PC-9 (cell line): ENCODE measurements at regions not wholly inside any gene's neighbourhood (a gene's known extent, or its start where the extent isn't known, plus 50 kb on each side); places are given as distances from the start of the nearest gene placed in this dataset.

Experiments used
- BruUV-seq: library from RNA; stranded (reverse); fragments of 400-500 nt; replicated peaks from 2 replicates; lab custom pipeline; 2021; lab: Mats Ljungman, UMichigan
- CTCF ChIA-PET: fragments of 300-600 bp; sonication (Branson Sonifier 250); formaldehyde crosslinking; loops from one replicate; lab custom pipeline; 2022; ENCODE audit warnings: antibody characterized with exemption; lab: Charles Lee
- POLR2A ChIA-PET: fragments of 300-600 bp; sonication (Branson Sonifier 250); formaldehyde crosslinking; loops from one replicate; lab custom pipeline; 2022; ENCODE audit warnings: antibody characterized with exemption; ENCODE audit not compliant: unreplicated experiment; lab: Charles Lee
- DNase-seq, 2 experiments: peaks; one replicate each; pipeline versions ENCODE4 v3.0.0 to v3.0.0-alpha.2; 2015 to 2022; ENCODE audit warnings: mixed read lengths in 1 of 2
- H2AFZ ChIP-seq: fragments of 200-600 bp; sonication (generic); 2 replicates; pipeline ENCODE4 v1.8.1; 2017; ENCODE audit warnings: antibody characterized with exemption
- H3F3A ChIP-seq: fragments of 200-600 bp; sonication (generic); 2 replicates; pipeline ENCODE4 v1.8.1; 2017; ENCODE audit warnings: antibody characterized with exemption, mild to moderate bottlenecking, low read depth; ENCODE audit not compliant: insufficient read depth
- H3K27ac ChIP-seq: fragments of 200-600 bp; sonication (generic); 2 replicates; pipeline ENCODE4 v1.6.1; 2016; ENCODE audit warnings: mixed run types
- H3K27me3 ChIP-seq: fragments of 200-600 bp; sonication (generic); 2 replicates; pipeline ENCODE4 v1.6.1; 2016; ENCODE audit warnings: low read depth, mixed run types; ENCODE audit not compliant: insufficient read depth
- H3K36me3 ChIP-seq: fragments of 200-600 bp; sonication (generic); 2 replicates; pipeline ENCODE4 v1.6.1; 2016; ENCODE audit warnings: low read depth, mixed run types
- H3K4me1 ChIP-seq: fragments of 200-600 bp; sonication (generic); replicated peaks from 2 replicates; pipeline ENCODE4 v1.6.1; 2016; ENCODE audit warnings: mixed run types; ENCODE audit not compliant: insufficient read depth
- H3K4me2 ChIP-seq: fragments of 200-600 bp; sonication (generic); 2 replicates; pipeline ENCODE4 v1.6.1; 2017; ENCODE audit warnings: mixed run types
- H3K4me3 ChIP-seq: fragments of 200-600 bp; sonication (generic); 2 replicates; pipeline ENCODE4 v1.6.1; 2016; ENCODE audit warnings: mixed run types
- H3K79me2 ChIP-seq: fragments of 200-600 bp; sonication (generic); 2 replicates; pipeline ENCODE4 v1.6.1; 2017; ENCODE audit warnings: low read depth, mixed run types
- H3K9me2 ChIP-seq: fragments of 200-600 bp; sonication (generic); 2 replicates; pipeline ENCODE4 v1.8.1; 2017; ENCODE audit warnings: mild to moderate bottlenecking; ENCODE audit not compliant: insufficient read depth
- H3K9me3 ChIP-seq: fragments of 200-600 bp; sonication (generic); 2 replicates; pipeline ENCODE4 v1.8.1; 2016; ENCODE audit warnings: low read depth; ENCODE audit not compliant: insufficient read depth
- H4K20me1 ChIP-seq: fragments of 200-600 bp; sonication (generic); 2 replicates; pipeline ENCODE4 v1.8.1; 2017; ENCODE audit not compliant: insufficient read depth
- EZH2 ChIP-seq: fragments of 200-600 bp; sonication (generic); IDR thresholded peaks from 2 replicates; pipeline ENCODE4 v1.8.0; 2017; ENCODE audit warnings: antibody characterized with exemption, low read depth
- intact Hi-C: fragments of 100-400 bp; cut with micrococcal nuclease; formaldehyde crosslinking; loops from one replicate; pipeline ENCODE4 v1.10.0; 2022; ENCODE audit not compliant: unreplicated experiment
- TF ChIP-seq, protein P1 (sequence below): fragments of 200-600 bp; sonication (generic); conservative IDR thresholded peaks from 2 replicates; pipeline ENCODE4 v1.6.1; 2017; ENCODE audit warnings: mixed run types, antibody characterized with exemption, mild to moderate bottlenecking, moderate library complexity

GRCh38 chr6:97820400-97820799, 537.4 kb upstream of the MMS22L start:
- Histone ChIP-seq H3K9me2 (no peaks in the 10 kb centered on the region), H3K27ac (no peak overlapping the region), H3K4me3 (no peak overlapping the region), H4K20me1 (no peaks in the 10 kb centered on the region; the same call in 1 of the 2 replicates), H3K36me3 (no peaks in the 10 kb centered on the region), H3K9me3 (no peaks in the 10 kb centered on the region), H3K4me1 (no peaks in the 10 kb centered on the region), H3K4me2 (no peak overlapping the region), H2AFZ (no peak overlapping the region), H3K79me2 (no peaks in the 10 kb centered on the region), H3F3A (no peaks in the 10 kb centered on the region), H3K27me3 (no peaks in the 10 kb centered on the region)
- no TSS peak for BruUV-seq
- intact Hi-C loops = no loop called here
- no peak for TF ChIP-seq EZH2
- TF ChIP-seq, protein P1, sequence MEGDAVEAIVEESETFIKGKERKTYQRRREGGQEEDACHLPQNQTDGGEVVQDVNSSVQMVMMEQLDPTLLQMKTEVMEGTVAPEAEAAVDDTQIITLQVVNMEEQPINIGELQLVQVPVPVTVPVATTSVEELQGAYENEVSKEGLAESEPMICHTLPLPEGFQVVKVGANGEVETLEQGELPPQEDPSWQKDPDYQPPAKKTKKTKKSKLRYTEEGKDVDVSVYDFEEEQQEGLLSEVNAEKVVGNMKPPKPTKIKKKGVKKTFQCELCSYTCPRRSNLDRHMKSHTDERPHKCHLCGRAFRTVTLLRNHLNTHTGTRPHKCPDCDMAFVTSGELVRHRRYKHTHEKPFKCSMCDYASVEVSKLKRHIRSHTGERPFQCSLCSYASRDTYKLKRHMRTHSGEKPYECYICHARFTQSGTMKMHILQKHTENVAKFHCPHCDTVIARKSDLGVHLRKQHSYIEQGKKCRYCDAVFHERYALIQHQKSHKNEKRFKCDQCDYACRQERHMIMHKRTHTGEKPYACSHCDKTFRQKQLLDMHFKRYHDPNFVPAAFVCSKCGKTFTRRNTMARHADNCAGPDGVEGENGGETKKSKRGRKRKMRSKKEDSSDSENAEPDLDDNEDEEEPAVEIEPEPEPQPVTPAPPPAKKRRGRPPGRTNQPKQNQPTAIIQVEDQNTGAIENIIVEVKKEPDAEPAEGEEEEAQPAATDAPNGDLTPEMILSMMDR = no peak
- DNase-seq = no peak
- ChIA-PET CTCF (no interaction called here), POLR2A (no interaction called here)

DNA sequence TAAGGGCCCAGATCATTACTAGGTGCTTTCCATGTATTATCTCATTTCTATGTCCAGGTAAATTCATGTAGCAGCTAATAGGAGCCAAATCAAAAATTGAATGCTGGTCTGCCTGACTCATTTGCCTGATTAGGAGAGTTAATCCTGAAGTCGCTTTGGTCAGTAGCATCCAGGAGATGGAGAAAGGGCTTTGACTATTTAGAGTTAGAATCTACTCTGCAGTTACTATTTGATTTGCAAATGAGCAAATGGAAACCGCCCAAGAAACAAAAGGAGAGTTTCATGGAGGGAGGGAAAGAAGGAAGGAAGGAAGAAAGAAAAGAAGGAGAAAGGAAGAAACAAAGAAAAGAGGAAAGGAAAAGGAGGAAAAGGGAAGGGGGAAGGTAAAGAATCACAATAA, 539.6 kb upstream of the MMS22L start:
- no peak overlapping the region for H3K4me2 ChIP-seq
- no peak for DNase-seq
- intact Hi-C loops = no loop called here
- ChIA-PET CTCF (interaction anchor here (0.6 kb wide), 1 partner anchor 1359 kb away, joined by 5 read pairs; no protein-coding TSS in a partner anchor), POLR2A (no interaction called here)
- H3F3A ChIP-seq = no peaks in the 10 kb centered on the region
- H2AFZ ChIP-seq = no peak overlapping the region
- H3K79me2 ChIP-seq = no peaks in the 10 kb centered on the region
- no peaks in the 10 kb centered on the region for H3K27me3 ChIP-seq
- no peak overlapping the region for H3K27ac ChIP-seq
- H3K36me3 ChIP-seq = no peaks in the 10 kb centered on the region
- no peaks in the 10 kb centered on the region for H3K9me3 ChIP-seq
- no peaks in the 10 kb centered on the region for H3K4me1 ChIP-seq
- H3K9me2 ChIP-seq = no peaks in the 10 kb centered on the region; the same call in 1 of the 2 replicates
- TF ChIP-seq, protein P1 = no peak
- no peak for TF ChIP-seq EZH2
- BruUV-seq = no TSS peak
- no peaks in the 10 kb centered on the region; the same call in 1 of the 2 replicates for H4K20me1 ChIP-seq
- H3K4me3 ChIP-seq = no peak overlapping the region

DNA sequence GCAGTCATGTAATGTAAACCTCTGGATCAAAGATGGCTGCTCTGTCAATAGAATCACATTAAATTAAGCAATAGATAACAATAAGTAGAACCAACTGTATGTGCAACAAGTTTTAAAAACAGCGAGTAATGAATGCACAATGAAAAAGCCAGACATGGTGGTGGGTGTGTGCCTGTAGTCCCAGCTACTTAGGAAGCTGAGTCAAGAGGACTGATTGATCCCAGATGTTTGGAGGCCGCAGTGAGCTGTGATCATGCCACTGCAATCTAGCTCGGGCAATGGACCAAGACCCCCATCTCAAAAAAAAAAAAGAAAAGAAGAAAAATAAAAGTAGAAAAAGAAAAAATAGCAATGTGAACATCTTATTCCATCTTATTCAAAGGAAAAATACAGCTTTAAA, 558.7 kb upstream of the MMS22L start:
- POLR2A ChIA-PET = no interaction called here

More for the DNA sequence above, 558.7 kb upstream of the MMS22L start:
- H3K79me2 ChIP-seq = no peaks in the 10 kb centered on the region
- H3K9me2 ChIP-seq = peaks cover 3% of the 10 kb centered on the region; the same call in 1 of the 2 replicates
- H2AFZ ChIP-seq = no peak overlapping the region
- intact Hi-C loops = no loop called here
- no TSS peak for BruUV-seq
- H4K20me1 ChIP-seq = no peaks in the 10 kb centered on the region
- DNase-seq = no peak
- TF ChIP-seq, protein P1 = no peak
- no peak for TF ChIP-seq EZH2
- H3K4me2 ChIP-seq = no peak overlapping the region
- H3F3A ChIP-seq = no peaks in the 10 kb centered on the region
- H3K4me1 ChIP-seq = no peaks in the 10 kb centered on the region
- no peaks in the 10 kb centered on the region for H3K9me3 ChIP-seq
- H3K27me3 ChIP-seq = no peaks in the 10 kb centered on the region
- no peaks in the 10 kb centered on the region for H3K36me3 ChIP-seq
- H3K4me3 ChIP-seq = no peak overlapping the region
- CTCF ChIA-PET = no interaction called here
- no peak overlapping the region for H3K27ac ChIP-seq
